ENCODE measurements at regions not wholly inside any gene's neighbourhood (a gene's known extent, or its start where the extent isn't known, plus 50 kb on each side); places are given as distances from the start of the nearest gene placed in this dataset.

GRCh38 chr16:86868070-86868469 lies 289.7 kb downstream of the FOXL1 start:
- DNase-seq (ENCODE audit: low spot score), result no peak

GRCh38 chr16:86868786-86869185 lies 290.4 kb downstream of the FOXL1 start:
- no peak for DNase-seq (ENCODE audit: low spot score)

GRCh38 chr16:86869288-86870022 lies 291.1 kb downstream of the FOXL1 start:
- no peak for DNase-seq (ENCODE audit: low spot score)

GRCh38 chr16:86870380-86870779 lies 292.0 kb downstream of the FOXL1 start:
- DNase-seq (ENCODE audit: low spot score), result no peak

- no peak for DNase-seq (ENCODE audit: low spot score)
Observed at GRCh38 chr16:86872131-86872530, 293.8 kb downstream of the FOXL1 start.

GRCh38 chr16:86872833-86873232 lies 294.5 kb downstream of the FOXL1 start:
- DNase-seq (ENCODE audit: low spot score), result no peak

- peak; percentile 16 for DNase-seq (ENCODE audit: low spot score)
Observed at GRCh38 chr16:86874141-86874540, 295.8 kb downstream of the FOXL1 start.

GRCh38 chr16:86876499-86876898 lies 298.1 kb downstream of the FOXL1 start:
- no peak for DNase-seq (ENCODE audit: low spot score)

GRCh38 chr16:86877108-86877507 lies 298.8 kb downstream of the FOXL1 start:
- no peak for DNase-seq (ENCODE audit: low spot score)

GRCh38 chr16:86877835-86878234 lies 299.5 kb downstream of the FOXL1 start:
- DNase-seq (ENCODE audit: low spot score), result no peak

- DNase-seq (ENCODE audit: low spot score), result no peak
Observed at GRCh38 chr16:86878236-86879080, 300.1 kb downstream of the FOXL1 start.

GRCh38 chr16:86879268-86879667 lies 300.9 kb downstream of the FOXL1 start:
- DNase-seq (ENCODE audit: low spot score), result no peak

- no peak for DNase-seq (ENCODE audit: low spot score)
Observed at GRCh38 chr16:86880316-86881117, 302.2 kb downstream of the FOXL1 start.

GRCh38 chr16:86881118-86881510 lies 302.8 kb downstream of the FOXL1 start:
- DNase-seq (ENCODE audit: low spot score), result no peak

GRCh38 chr16:86881861-86882273 lies 303.5 kb downstream of the FOXL1 start:
- DNase-seq (ENCODE audit: low spot score), result no peak

- DNase-seq (ENCODE audit: low spot score), result no peak
Observed at GRCh38 chr16:86882586-86883280, 304.4 kb downstream of the FOXL1 start.

GRCh38 chr16:86883583-86884389 lies 305.4 kb downstream of the FOXL1 start:
- no peak for DNase-seq (ENCODE audit: low spot score)

GRCh38 chr16:86884390-86884650 lies 306.0 kb downstream of the FOXL1 start:
- DNase-seq (ENCODE audit: low spot score), result no peak

GRCh38 chr16:86885139-86885538 lies 306.8 kb downstream of the FOXL1 start:
- no peak for DNase-seq (ENCODE audit: low spot score)

- no peak for DNase-seq (ENCODE audit: low spot score)
Observed at GRCh38 chr16:86886651-86887050, 308.3 kb downstream of the FOXL1 start.

GRCh38 chr16:86887416-86887815 lies 309.1 kb downstream of the FOXL1 start:
- DNase-seq (ENCODE audit: low spot score), result no peak

Data from RKO (cell line).